ENCODE measurements at regions not wholly inside any gene's neighbourhood (a gene's known extent, or its start where the extent isn't known, plus 50 kb on each side); places are given as distances from the start of the nearest gene placed in this dataset.

- no peak for TF ChIP-seq CTCF (IDR thresholded peaks at IDR 0.05; ENCODE audit: borderline replicate concordance, control extremely low read depth, extremely low read depth, insufficient read depth, missing control alignments)
- in situ Hi-C loops (cut with MboI; ENCODE audit: low sequenced_read_pairs, unreplicated experiment): no loop called here
- no peak for DNase-seq (ENCODE audit: low spot score)
Measured at GRCh38 chr10:8386781-8387180, 332.3 kb downstream of the GATA3 start.

- no peak for TF ChIP-seq CTCF (IDR thresholded peaks at IDR 0.05; ENCODE audit: borderline replicate concordance, control extremely low read depth, extremely low read depth, insufficient read depth, missing control alignments)
- in situ Hi-C loops (cut with MboI; ENCODE audit: low sequenced_read_pairs, unreplicated experiment): no loop called here
- DNase-seq (ENCODE audit: low spot score): no peak
Measured at GRCh38 chr10:8389630-8390029, 335.1 kb downstream of the GATA3 start.

- no peak for DNase-seq (ENCODE audit: low spot score)
- in situ Hi-C loops (cut with MboI; ENCODE audit: low sequenced_read_pairs, unreplicated experiment): no loop called here
- TF ChIP-seq CTCF (IDR thresholded peaks at IDR 0.05; ENCODE audit: borderline replicate concordance, control extremely low read depth, extremely low read depth, insufficient read depth, missing control alignments): no peak
Measured at GRCh38 chr10:8392216-8392615, 337.7 kb downstream of the GATA3 start.

- in situ Hi-C loops (cut with MboI; ENCODE audit: low sequenced_read_pairs, unreplicated experiment): no loop called here
- TF ChIP-seq CTCF (IDR thresholded peaks at IDR 0.05; ENCODE audit: borderline replicate concordance, control extremely low read depth, extremely low read depth, insufficient read depth, missing control alignments): no peak
- DNase-seq (ENCODE audit: low spot score): no peak
Measured at GRCh38 chr10:8393531-8393930, 339.0 kb downstream of the GATA3 start.

- DNase-seq (ENCODE audit: low spot score): no peak
- TF ChIP-seq CTCF (IDR thresholded peaks at IDR 0.05; ENCODE audit: borderline replicate concordance, control extremely low read depth, extremely low read depth, insufficient read depth, missing control alignments): no peak
- in situ Hi-C loops (cut with MboI; ENCODE audit: low sequenced_read_pairs, unreplicated experiment): no loop called here
Measured at GRCh38 chr10:8396675-8397074, 342.2 kb downstream of the GATA3 start.

- no peak for DNase-seq (ENCODE audit: low spot score)
- no peak for TF ChIP-seq CTCF (IDR thresholded peaks at IDR 0.05; ENCODE audit: borderline replicate concordance, control extremely low read depth, extremely low read depth, insufficient read depth, missing control alignments)
- in situ Hi-C loops (cut with MboI; ENCODE audit: low sequenced_read_pairs, unreplicated experiment): no loop called here
Measured at GRCh38 chr10:8398771-8399170, 344.3 kb downstream of the GATA3 start.

- in situ Hi-C loops (cut with MboI; ENCODE audit: low sequenced_read_pairs, unreplicated experiment): no loop called here
- TF ChIP-seq CTCF (IDR thresholded peaks at IDR 0.05; ENCODE audit: borderline replicate concordance, control extremely low read depth, extremely low read depth, insufficient read depth, missing control alignments): no peak
- no peak for DNase-seq (ENCODE audit: low spot score)
Measured at GRCh38 chr10:8400151-8400550, 345.7 kb downstream of the GATA3 start.
